ENCODE measurements at regions not wholly inside any gene's neighbourhood (a gene's known extent, or its start where the extent isn't known, plus 50 kb on each side); places are given as distances from the start of the nearest gene placed in this dataset.

- TF ChIP-seq CTCF (IDR thresholded peaks at IDR 0.05), result no peak
- TF ChIP-seq POLR2A (IDR thresholded peaks at IDR 0.05), result no peak
These were observed 89.7 kb downstream of the FAM76B start for GRCh38 chr11:95699631-95700470.
